Esophagus muscularis mucosa (tissue), 3 donors: ENCODE measurements at regions not wholly inside any gene's neighbourhood (a gene's known extent, or its start where the extent isn't known, plus 50 kb on each side); places are given as distances from the start of the nearest gene placed in this dataset.

Source experiments
- CTCF ChIP-seq, 3 experiments: fragments of 200-600 bp in 2 of 3; fragments of 450-650 bp in 1 of 3; sonication (generic) in 2 of 3; IDR thresholded peaks; one replicate each; pipeline ENCODE4 v1.5.1; 2017 to 2019; ENCODE audit warnings: antibody characterized with exemption in 3 of 3, mild to moderate bottlenecking in 2 of 3, moderate library complexity in 1 of 3
- POLR2A ChIP-seq: fragments of 450-650 bp; IDR thresholded peaks from one replicate; pipeline ENCODE4 v1.6.1; 2017; ENCODE audit warnings: antibody characterized with exemption, moderate library complexity, mild to moderate bottlenecking, low read depth

GRCh38 chr18:33900638-33901037 lies 322.6 kb downstream of the ASXL3 start:
- TF ChIP-seq POLR2A (no peak), CTCF (IDR thresholded peaks at IDR 0.05) (no peak)
